H9 (cell line): ENCODE measurements at regions not wholly inside any gene's neighbourhood (a gene's known extent, or its start where the extent isn't known, plus 50 kb on each side); places are given as distances from the start of the nearest gene placed in this dataset.

Experiments
- DNase-seq: peaks from one replicate; pipeline ENCODE4 v3.0.0-alpha.2; 2017
- H2AFZ ChIP-seq: one replicate; pipeline ENCODE4 v1.6.1; 2013; ENCODE audit warnings: mild to moderate bottlenecking, low read length, control low read depth, moderate library complexity
- H2AK5ac ChIP-seq: 2 replicates; pipeline ENCODE4 v1.6.1; 2013; ENCODE audit warnings: low read length, control low read depth, mixed read lengths; ENCODE audit not compliant: insufficient read length
- H2BK120ac ChIP-seq: one replicate; pipeline ENCODE4 v1.6.1; 2013; ENCODE audit warnings: low read depth, mild to moderate bottlenecking, low read length, control low read depth, inconsistent platforms; ENCODE audit not compliant: poor library complexity, severe bottlenecking
- H2BK12ac ChIP-seq: 2 replicates; pipeline ENCODE4 v1.6.1; 2013; ENCODE audit warnings: low read length, control low read depth, mixed read lengths, low read depth; ENCODE audit not compliant: insufficient read length
- H2BK15ac ChIP-seq: 2 replicates; pipeline ENCODE4 v1.6.1; 2013; ENCODE audit warnings: low read depth, low read length, control low read depth
- H2BK20ac ChIP-seq: one replicate; pipeline ENCODE4 v1.6.1; 2013; ENCODE audit warnings: low read depth, mild to moderate bottlenecking, low read length, control low read depth, inconsistent platforms; ENCODE audit not compliant: poor library complexity, severe bottlenecking
- H2BK5ac ChIP-seq: 2 replicates; pipeline ENCODE4 v1.6.1; 2013; ENCODE audit warnings: low read length, control low read depth, mixed read lengths; ENCODE audit not compliant: insufficient read length
- H3K14ac ChIP-seq: 2 replicates; pipeline ENCODE4 v1.6.1; 2013; ENCODE audit warnings: low read length, control low read depth; ENCODE audit not compliant: insufficient read depth
- H3K18ac ChIP-seq: 2 replicates; pipeline ENCODE4 v1.6.1; 2013; ENCODE audit warnings: low read depth, mild to moderate bottlenecking, mixed read lengths, low read length, control low read depth; ENCODE audit not compliant: insufficient read length
- H3K23ac ChIP-seq: 2 replicates; pipeline ENCODE4 v1.6.1; 2013; ENCODE audit warnings: low read length, control low read depth, mixed read lengths, low read depth; ENCODE audit not compliant: insufficient read length
- H3K23me2 ChIP-seq: 2 replicates; pipeline ENCODE4 v1.6.1; 2013; ENCODE audit warnings: low read depth, mild to moderate bottlenecking, mixed read lengths, low read length, control low read depth; ENCODE audit not compliant: insufficient read length, poor library complexity, severe bottlenecking
- H3K27ac ChIP-seq: 2 replicates; pipeline ENCODE4 v1.5.1; 2013; ENCODE audit warnings: low read length, control low read depth, mixed read lengths, low read depth; ENCODE audit not compliant: insufficient read length
- H3K27me3 ChIP-seq: 2 replicates; pipeline ENCODE4 v1.6.1; 2013; ENCODE audit warnings: low read length, control low read depth, inconsistent platforms; ENCODE audit not compliant: insufficient read depth
- H3K4ac ChIP-seq: 2 replicates; pipeline ENCODE4 v1.6.1; 2013; ENCODE audit warnings: low read depth, mild to moderate bottlenecking, control low read depth, inconsistent platforms, low read length, moderate library complexity
- H3K4me1 ChIP-seq: 2 replicates; pipeline ENCODE4 v1.6.1; 2013; ENCODE audit warnings: low read length, control low read depth, inconsistent platforms; ENCODE audit not compliant: insufficient read depth
- H3K4me2 ChIP-seq: 2 replicates; pipeline ENCODE4 v1.6.1; 2013; ENCODE audit warnings: low read length, control low read depth, mixed read lengths; ENCODE audit not compliant: insufficient read length, insufficient read depth
- H3K56ac ChIP-seq: 2 replicates; pipeline ENCODE4 v1.6.1; 2013; ENCODE audit warnings: low read depth, mild to moderate bottlenecking, mixed read lengths, low read length, control low read depth; ENCODE audit not compliant: insufficient read length
- H3K79me1 ChIP-seq: 2 replicates; pipeline ENCODE4 v1.6.1; 2013; ENCODE audit warnings: low read depth, mild to moderate bottlenecking, moderate library complexity, low read length, control low read depth, inconsistent platforms; ENCODE audit not compliant: insufficient read depth, poor library complexity, severe bottlenecking
- H3K79me2 ChIP-seq: 2 replicates; pipeline ENCODE4 v1.6.1; 2013; ENCODE audit warnings: low read length, control low read depth, inconsistent platforms; ENCODE audit not compliant: insufficient read depth
- H3K9ac ChIP-seq: 2 replicates; pipeline ENCODE4 v1.6.1; 2013; ENCODE audit warnings: low read length, control low read depth, mixed read lengths; ENCODE audit not compliant: insufficient read length; ENCODE audit errors: extremely low read depth
- H3K9me3 ChIP-seq: one replicate; pipeline ENCODE4 v1.6.1; 2013; ENCODE audit warnings: low read depth, low read length, inconsistent platforms; ENCODE audit not compliant: control insufficient read depth
- H3T11ph ChIP-seq: one replicate; pipeline ENCODE4 v1.6.1; 2013; ENCODE audit warnings: mild to moderate bottlenecking, low read length, control low read depth, inconsistent platforms
- H4K20me1 ChIP-seq: one replicate; pipeline ENCODE4 v1.6.1; 2013; ENCODE audit not compliant: control insufficient read depth, insufficient read length, insufficient read depth
- H4K5ac ChIP-seq: 2 replicates; pipeline ENCODE4 v1.6.1; 2013; ENCODE audit warnings: low read depth, mild to moderate bottlenecking, mixed read lengths, low read length, control low read depth; ENCODE audit not compliant: insufficient read length
- H4K8ac ChIP-seq: replicated peaks from 2 replicates; pipeline ENCODE4 v1.6.1; 2013; ENCODE audit warnings: low read length, control low read depth, mixed read lengths, low read depth; ENCODE audit not compliant: insufficient read length
- H4K91ac ChIP-seq: 2 replicates; pipeline ENCODE4 v1.6.1; 2013; ENCODE audit warnings: low read depth, mild to moderate bottlenecking, moderate library complexity, mixed read lengths, low read length, control low read depth; ENCODE audit not compliant: insufficient read length
- H3K27ac Mint-ChIP-seq, 3 experiments: 2 replicates in 2 of 3; 3 replicates in 1 of 3; pipeline ENCODE4 v1.8.0; 2020 to 2021; ENCODE audit warnings: mixed read lengths in 3 of 3, mild to moderate bottlenecking in 1 of 3, moderate library complexity in 1 of 3
- H3K27me3 Mint-ChIP-seq: 2 replicates; pipeline ENCODE4 v1.8.0; 2021; ENCODE audit warnings: low read depth, mild to moderate bottlenecking, moderate library complexity, mixed read lengths
- H3K36me3 Mint-ChIP-seq, 3 experiments: 2 replicates in 2 of 3; 3 replicates in 1 of 3; pipeline ENCODE4 v1.8.0; 2020 to 2021; ENCODE audit warnings: low read depth in 3 of 3, mixed read lengths in 3 of 3; ENCODE audit not compliant: insufficient read depth in 1 of 3
- H3K4me1 Mint-ChIP-seq, 2 experiments: 2 replicates each; pipeline ENCODE4 v1.8.0; 2020; ENCODE audit warnings: mixed read lengths in 2 of 2
- H3K4me3 Mint-ChIP-seq, 2 experiments: 2 replicates in 1 of 2; 3 replicates in 1 of 2; pipeline ENCODE4 v1.8.0; 2020 to 2021; ENCODE audit warnings: mild to moderate bottlenecking in 2 of 2, mixed read lengths in 2 of 2, moderate library complexity in 1 of 2
- H3K9me3 Mint-ChIP-seq, 2 experiments: 2 replicates in 1 of 2; 3 replicates in 1 of 2; pipeline ENCODE4 v1.8.0; 2020; ENCODE audit warnings: mild to moderate bottlenecking in 2 of 2, mixed read lengths in 2 of 2, moderate library complexity in 1 of 2
- WGBS: extraction: QIAGEN DNeasy Blood & Tissue Kit; methylation state at CpG from one replicate; pipeline ENCODE4 v1.1.7; 2013; ENCODE audit warnings: missing lambda C conversion rate, low lambda C conversion rate, mixed read lengths; ENCODE audit not compliant: insufficient read length; ENCODE audit errors: extremely low coverage; 5-methylcytosine and 5-hydroxymethylcytosine counted together
- TF ChIP-seq, protein P1 (sequence below): fragments of 200-600 bp; sonication (generic); conservative IDR thresholded peaks from 3 replicates; pipeline ENCODE4 v1.8.0; 2021; ENCODE audit warnings: antibody characterized with exemption, mild to moderate bottlenecking

DNA sequence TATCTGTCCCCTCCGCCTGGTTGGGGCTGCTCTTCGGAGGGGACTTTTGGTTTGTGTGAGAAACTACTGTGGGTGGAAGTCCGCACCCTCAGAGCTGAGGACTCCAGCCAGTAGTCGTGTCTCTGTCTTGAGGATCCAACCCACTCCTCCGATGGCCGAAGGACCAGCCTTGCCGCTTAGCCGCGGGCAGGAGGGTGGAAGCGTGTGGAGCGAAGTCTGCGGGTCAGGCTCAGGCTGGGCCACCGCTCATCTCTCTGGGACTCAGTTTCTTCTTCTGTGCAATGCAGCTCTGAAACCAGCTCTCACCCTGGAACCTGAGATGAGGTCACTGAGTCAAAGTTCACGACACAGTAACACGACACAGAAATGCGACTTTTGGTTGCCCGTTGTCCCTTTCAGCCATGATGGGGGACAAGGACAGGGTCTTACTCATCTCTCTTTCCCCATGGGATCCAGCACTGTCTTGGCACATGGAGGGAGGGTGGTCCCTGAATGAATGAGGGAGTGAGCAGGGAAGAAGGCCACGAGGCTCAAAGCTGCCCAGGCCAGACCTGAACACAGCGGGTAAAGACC is 133.3 kb upstream of the PODXL start:
- Histone ChIP-seq H3K79me2 (no peaks in the 10 kb centered on the region), H2BK20ac (no peak overlapping the region), H4K5ac (no peak overlapping the region), H2BK120ac (no peak overlapping the region), H3K4me2 (no peak overlapping the region), H3T11ph (no peak overlapping the region), H4K20me1 (peaks cover 2% of the 10 kb centered on the region), H3K56ac (no peak overlapping the region), H3K14ac (no peak overlapping the region), H3K9me3 (no peaks in the 10 kb centered on the region), H3K27me3 (no peaks in the 10 kb centered on the region), H2BK12ac (no peak overlapping the region), H4K91ac (no peak overlapping the region), H2BK5ac (no peak overlapping the region), H3K9ac (no peak overlapping the region), H2BK15ac (no peak overlapping the region), H3K23me2 (peaks cover 3% of the 10 kb centered on the region), H3K4me1 (no peaks in the 10 kb centered on the region), H3K4ac (no peak overlapping the region), H4K8ac (no peak overlapping the region), H2AFZ (no peak overlapping the region), H3K18ac (no peak overlapping the region), H3K23ac (no peak overlapping the region), H3K27ac (no peak overlapping the region), H2AK5ac (no peak overlapping the region), H3K79me1 (no peaks in the 10 kb centered on the region)
- TF ChIP-seq, protein P1, sequence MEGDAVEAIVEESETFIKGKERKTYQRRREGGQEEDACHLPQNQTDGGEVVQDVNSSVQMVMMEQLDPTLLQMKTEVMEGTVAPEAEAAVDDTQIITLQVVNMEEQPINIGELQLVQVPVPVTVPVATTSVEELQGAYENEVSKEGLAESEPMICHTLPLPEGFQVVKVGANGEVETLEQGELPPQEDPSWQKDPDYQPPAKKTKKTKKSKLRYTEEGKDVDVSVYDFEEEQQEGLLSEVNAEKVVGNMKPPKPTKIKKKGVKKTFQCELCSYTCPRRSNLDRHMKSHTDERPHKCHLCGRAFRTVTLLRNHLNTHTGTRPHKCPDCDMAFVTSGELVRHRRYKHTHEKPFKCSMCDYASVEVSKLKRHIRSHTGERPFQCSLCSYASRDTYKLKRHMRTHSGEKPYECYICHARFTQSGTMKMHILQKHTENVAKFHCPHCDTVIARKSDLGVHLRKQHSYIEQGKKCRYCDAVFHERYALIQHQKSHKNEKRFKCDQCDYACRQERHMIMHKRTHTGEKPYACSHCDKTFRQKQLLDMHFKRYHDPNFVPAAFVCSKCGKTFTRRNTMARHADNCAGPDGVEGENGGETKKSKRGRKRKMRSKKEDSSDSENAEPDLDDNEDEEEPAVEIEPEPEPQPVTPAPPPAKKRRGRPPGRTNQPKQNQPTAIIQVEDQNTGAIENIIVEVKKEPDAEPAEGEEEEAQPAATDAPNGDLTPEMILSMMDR: no peak
- no CpG with 5 or more reads among the region's 19 CpGs for WGBS
- peaks cover 12 to 19% of the 10 kb centered on the region in 2 experiments for H3K4me1 Mint-ChIP-seq
- no peaks in the 10 kb centered on the region; a peak in 2 of 7 replicates for H3K36me3 Mint-ChIP-seq
- peaks cover 36% of the 10 kb centered on the region for H3K27me3 Mint-ChIP-seq
- no peak for DNase-seq
- H3K9me3 Mint-ChIP-seq: no peaks in the 10 kb centered on the region; a peak in 1 of 5 replicates
- H3K27ac Mint-ChIP-seq: no peak overlapping the region
- H3K4me3 Mint-ChIP-seq: no peak overlapping the region
